HUES48 (cell line): ENCODE measurements at regions not wholly inside any gene's neighbourhood (a gene's known extent, or its start where the extent isn't known, plus 50 kb on each side); places are given as distances from the start of the nearest gene placed in this dataset.

Experiments used
- H3K27ac ChIP-seq: one replicate; pipeline ENCODE4 v1.7.0; 2013; ENCODE audit warnings: low read depth, low read length, inconsistent platforms
- H3K27me3 ChIP-seq: 2 replicates; pipeline ENCODE4 v1.6.1; 2013; ENCODE audit warnings: mild to moderate bottlenecking, low read length; ENCODE audit not compliant: control insufficient read depth, insufficient read depth
- H3K36me3 ChIP-seq: 2 replicates; pipeline ENCODE4 v1.6.1; 2013; ENCODE audit warnings: low read length; ENCODE audit not compliant: control insufficient read depth, insufficient read depth
- H3K4me1 ChIP-seq: 2 replicates; pipeline ENCODE4 v1.6.1; 2013; ENCODE audit warnings: mild to moderate bottlenecking, low read length; ENCODE audit not compliant: control insufficient read depth, insufficient read depth
- H3K4me3 ChIP-seq: 2 replicates; pipeline ENCODE4 v1.5.1; 2013; ENCODE audit warnings: mild to moderate bottlenecking, low read depth, low read length
- H3K9ac ChIP-seq: 2 replicates; pipeline ENCODE4 v1.6.1; 2013; ENCODE audit warnings: mild to moderate bottlenecking, low read depth, low read length, moderate library complexity
- H3K9me3 ChIP-seq: 2 replicates; pipeline ENCODE4 v1.6.1; 2013; ENCODE audit warnings: low read length; ENCODE audit not compliant: control insufficient read depth, insufficient read depth

DNA sequence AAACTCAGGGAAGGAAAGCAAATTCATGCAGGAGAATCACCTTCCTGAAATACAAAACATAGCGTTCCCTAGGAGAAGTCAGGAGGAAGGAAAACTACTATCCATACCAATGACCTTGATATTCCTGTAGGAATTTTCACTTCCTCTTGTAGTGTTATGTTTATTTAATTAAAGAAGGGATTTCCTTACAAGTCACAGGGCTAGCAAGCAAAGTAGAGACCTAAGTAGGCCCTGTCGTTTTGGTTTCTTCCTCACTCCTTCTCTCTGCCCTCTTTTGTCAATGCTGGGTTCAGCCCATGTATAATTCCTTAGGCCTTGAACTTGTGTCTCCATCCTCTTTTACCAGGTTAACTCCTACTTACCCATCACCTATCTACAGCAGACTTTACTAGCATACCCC lies 435.2 kb upstream of the LRATD1 start:
- Histone ChIP-seq H3K27me3 (no peaks in the 10 kb centered on the region), H3K9me3 (no peaks in the 10 kb centered on the region), H3K4me1 (peaks cover 16% of the 10 kb centered on the region), H3K9ac (no peak overlapping the region), H3K27ac (no peak overlapping the region), H3K36me3 (no peaks in the 10 kb centered on the region), H3K4me3 (no peak overlapping the region)

- no peak overlapping the region for H3K4me3 ChIP-seq
- no peak overlapping the region for H3K9ac ChIP-seq
- H3K9me3 ChIP-seq, result no peaks in the 10 kb centered on the region
- peaks cover 16% of the 10 kb centered on the region for H3K4me1 ChIP-seq
- no peak overlapping the region for H3K27ac ChIP-seq
- no peaks in the 10 kb centered on the region for H3K36me3 ChIP-seq
- no peaks in the 10 kb centered on the region for H3K27me3 ChIP-seq
Measured at GRCh38 chr2:14199040-14199439, 433.5 kb upstream of the LRATD1 start.

DNA sequence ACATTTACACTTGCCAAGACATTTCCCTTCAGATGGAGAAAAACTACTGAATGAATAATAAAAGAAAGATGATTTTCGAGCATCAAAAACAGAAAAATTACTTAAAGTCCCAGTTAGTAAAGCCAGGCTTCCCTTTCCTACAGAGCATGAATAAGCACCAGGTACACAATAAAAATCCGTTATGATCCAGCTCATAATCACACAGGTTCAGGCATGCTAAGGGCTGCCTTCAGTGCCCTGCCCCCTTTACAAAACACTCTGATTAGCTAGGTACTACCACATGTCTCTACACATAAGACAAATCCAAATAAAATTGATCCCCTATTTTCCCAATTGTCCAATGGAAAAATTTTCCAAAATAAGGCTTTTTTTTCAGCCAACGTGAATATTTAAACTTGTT lies 413.2 kb upstream of the LRATD1 start:
- no peaks in the 10 kb centered on the region for H3K36me3 ChIP-seq
- peaks cover 3% of the 10 kb centered on the region; the same call in 1 of the 2 replicates for H3K4me1 ChIP-seq
- no peak overlapping the region for H3K4me3 ChIP-seq
- no peaks in the 10 kb centered on the region for H3K9me3 ChIP-seq
- no peak overlapping the region for H3K9ac ChIP-seq
- H3K27me3 ChIP-seq, result no peaks in the 10 kb centered on the region
- H3K27ac ChIP-seq, result no peak overlapping the region

DNA sequence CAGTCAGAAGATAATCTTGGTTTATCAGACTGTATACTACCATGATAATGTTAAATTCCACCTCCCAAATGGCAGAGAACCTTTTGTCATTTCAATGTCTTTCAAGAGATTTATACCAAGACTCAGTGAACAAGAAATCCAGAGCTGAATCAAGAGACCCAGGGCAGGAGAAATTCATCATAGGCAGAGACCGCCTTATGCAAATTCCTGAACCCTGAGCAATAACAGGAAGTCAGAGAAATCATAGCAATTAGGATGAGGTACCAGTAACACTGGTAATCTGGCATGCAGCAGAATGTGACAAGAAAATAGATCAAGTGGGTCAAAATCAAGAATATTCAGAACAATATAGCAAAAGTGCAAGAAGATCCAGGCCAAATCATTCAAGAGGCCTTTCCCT lies 412.4 kb upstream of the LRATD1 start:
- Histone ChIP-seq H3K36me3 (no peaks in the 10 kb centered on the region), H3K27ac (no peak overlapping the region), H3K9me3 (no peaks in the 10 kb centered on the region), H3K27me3 (no peaks in the 10 kb centered on the region), H3K4me1 (peaks cover 3% of the 10 kb centered on the region; the same call in 1 of the 2 replicates), H3K4me3 (no peak overlapping the region), H3K9ac (no peak overlapping the region)

DNA sequence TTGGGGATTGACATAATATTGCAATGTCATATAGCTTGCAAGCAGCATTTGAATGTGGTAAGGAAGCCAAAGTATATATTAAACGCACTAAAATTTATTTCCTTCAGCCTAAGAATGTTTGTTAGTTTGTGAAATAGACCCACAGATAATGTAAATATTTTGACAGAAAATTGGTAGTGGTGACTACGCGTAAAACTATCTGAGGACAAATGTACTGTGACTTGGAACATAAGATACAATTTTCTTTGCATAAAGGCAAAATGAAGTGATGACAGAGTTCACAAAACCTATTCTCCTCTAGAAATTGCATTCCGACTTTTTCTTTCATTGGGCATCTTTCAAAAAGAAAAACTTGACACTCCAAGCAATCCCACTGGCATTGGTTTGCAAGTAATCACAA lies 411.1 kb upstream of the LRATD1 start:
- H3K27me3 ChIP-seq, result no peaks in the 10 kb centered on the region
- H3K27ac ChIP-seq, result no peak overlapping the region
- no peak overlapping the region for H3K9ac ChIP-seq
- H3K36me3 ChIP-seq, result no peaks in the 10 kb centered on the region
- no peaks in the 10 kb centered on the region for H3K9me3 ChIP-seq
- peaks cover 3% of the 10 kb centered on the region; the same call in 1 of the 2 replicates for H3K4me1 ChIP-seq
- no peak overlapping the region for H3K4me3 ChIP-seq

DNA sequence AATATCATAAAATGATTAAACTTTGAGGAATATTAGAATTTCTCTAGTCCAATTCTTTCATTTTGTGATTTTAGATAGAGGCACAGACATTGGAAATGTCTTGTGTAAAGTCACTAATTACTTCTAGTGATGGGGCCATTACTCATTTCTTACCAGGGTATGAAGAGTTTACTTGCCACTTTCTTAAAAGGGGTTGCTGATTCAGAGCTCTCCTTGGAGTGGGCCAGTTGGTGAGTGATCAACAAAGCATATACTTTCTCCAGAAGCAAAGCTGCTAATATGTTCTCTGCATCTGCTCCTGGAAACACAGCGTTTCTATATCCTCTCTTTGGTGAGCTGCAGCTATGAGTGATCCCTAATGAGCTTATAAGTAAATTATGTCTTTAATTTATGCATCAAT lies 408.9 kb upstream of the LRATD1 start:
- no peak overlapping the region for H3K4me3 ChIP-seq
- H3K4me1 ChIP-seq, result peaks cover 3% of the 10 kb centered on the region; the same call in 1 of the 2 replicates
- H3K9ac ChIP-seq, result no peak overlapping the region
- no peaks in the 10 kb centered on the region for H3K36me3 ChIP-seq
- no peak overlapping the region for H3K27ac ChIP-seq
- no peaks in the 10 kb centered on the region for H3K27me3 ChIP-seq
- H3K9me3 ChIP-seq, result no peaks in the 10 kb centered on the region

DNA sequence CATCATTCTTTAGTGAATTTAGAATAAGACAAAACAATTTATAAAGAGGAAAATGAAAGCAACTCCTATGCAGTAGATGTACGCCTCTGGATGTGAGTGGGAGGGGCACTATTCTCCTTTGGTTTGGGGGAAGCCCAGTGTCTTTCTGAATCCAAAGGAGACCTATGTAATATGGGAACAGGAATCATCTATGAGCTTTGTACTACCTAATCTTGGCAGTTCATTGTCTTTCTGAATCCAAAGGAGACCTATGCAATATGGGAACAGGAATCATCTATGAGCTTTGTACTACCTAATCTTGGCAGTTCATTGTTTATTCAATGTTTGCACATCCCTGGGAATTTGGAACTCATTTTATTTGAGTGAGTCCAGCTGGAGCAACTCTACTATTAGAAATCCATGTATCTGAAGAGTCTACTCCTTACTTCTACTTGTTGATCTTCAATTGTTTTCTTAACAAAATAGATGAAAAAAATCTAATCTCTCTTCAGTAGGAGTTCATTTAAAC lies 401.1 kb upstream of the LRATD1 start:
- Histone ChIP-seq H3K4me3 (0 out of 2 replicates have a peak overlapping the region, but pooled peaks have one; percentile 37), H3K9ac (no peak overlapping the region), H3K27me3 (peaks cover 39% of the 10 kb centered on the region), H3K27ac (peak overlapping the region; percentile 84), H3K4me1 (peaks cover 32% of the 10 kb centered on the region), H3K9me3 (0 out of 2 replicates have a peak, but pooled peaks cover 2% of the 10 kb centered on the region), H3K36me3 (no peaks in the 10 kb centered on the region)

GRCh38 chr2:14232217-14232616 lies 400.3 kb upstream of the LRATD1 start:
- Histone ChIP-seq H3K9ac (no peak overlapping the region), H3K36me3 (no peaks in the 10 kb centered on the region), H3K27me3 (peaks cover 39% of the 10 kb centered on the region), H3K4me3 (peak overlapping the region; percentile 37; the same call in 1 of the 2 replicates), H3K4me1 (peaks cover 32% of the 10 kb centered on the region), H3K27ac (peak overlapping the region; percentile 84), H3K9me3 (0 out of 2 replicates have a peak, but pooled peaks cover 2% of the 10 kb centered on the region)

- H3K27me3 ChIP-seq, result peaks cover 39% of the 10 kb centered on the region
- H3K27ac ChIP-seq, result no peak overlapping the region
- no peaks in the 10 kb centered on the region for H3K36me3 ChIP-seq
- no peak overlapping the region for H3K4me3 ChIP-seq
- H3K4me1 ChIP-seq, result peaks cover 32% of the 10 kb centered on the region
- no peak overlapping the region for H3K9ac ChIP-seq
- H3K9me3 ChIP-seq, result no peaks in the 10 kb centered on the region
Measured at GRCh38 chr2:14234911-14235310, 397.6 kb upstream of the LRATD1 start.

DNA sequence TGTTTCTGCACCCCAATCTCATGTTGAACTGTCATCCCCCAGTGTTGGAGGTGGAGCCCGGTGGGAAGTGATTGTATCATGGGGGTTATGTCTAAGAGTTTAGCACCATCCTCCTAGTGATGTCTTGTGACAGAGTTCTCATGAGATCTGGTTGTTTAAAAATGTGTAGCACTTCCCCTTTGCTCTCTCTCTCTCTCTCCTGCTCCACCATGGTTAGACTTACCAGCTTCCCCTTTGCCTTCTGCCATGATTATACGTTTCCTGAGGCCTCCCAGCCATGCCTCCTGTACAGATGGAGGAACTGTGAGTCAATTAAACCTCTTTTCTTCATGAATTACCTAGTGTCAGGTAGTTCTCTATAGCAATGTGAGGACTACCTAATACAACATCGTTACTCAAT lies 396.9 kb upstream of the LRATD1 start:
- H3K4me3 ChIP-seq, result no peak overlapping the region
- no peaks in the 10 kb centered on the region for H3K9me3 ChIP-seq
- H3K4me1 ChIP-seq, result peaks cover 31% of the 10 kb centered on the region
- no peaks in the 10 kb centered on the region for H3K36me3 ChIP-seq
- no peak overlapping the region for H3K27ac ChIP-seq
- H3K27me3 ChIP-seq, result peaks cover 38% of the 10 kb centered on the region
- H3K9ac ChIP-seq, result no peak overlapping the region

GRCh38 chr2:14237902-14238301 lies 394.6 kb upstream of the LRATD1 start:
- Histone ChIP-seq H3K4me1 (peaks cover 11% of the 10 kb centered on the region), H3K36me3 (no peaks in the 10 kb centered on the region), H3K27ac (no peak overlapping the region), H3K9ac (no peak overlapping the region), H3K9me3 (no peaks in the 10 kb centered on the region), H3K4me3 (no peak overlapping the region), H3K27me3 (peaks cover 22% of the 10 kb centered on the region)
